OCI-LY7 (cell line): ENCODE measurements at regions not wholly inside any gene's neighbourhood (a gene's known extent, or its start where the extent isn't known, plus 50 kb on each side); places are given as distances from the start of the nearest gene placed in this dataset.

Experiments
- EZH2phosphoT487 ChIP-seq: fragments of 200-600 bp; sonication (generic); IDR thresholded peaks from 2 replicates; pipeline ENCODE4 v1.6.1; 2018; ENCODE audit warnings: low read depth, borderline replicate concordance, mild to moderate bottlenecking, mixed run types, antibody characterized with exemption, low read length, moderate library complexity, mixed read lengths
- TF ChIP-seq, protein P1 (sequence below): fragments of 200-600 bp; sonication (generic); conservative IDR thresholded peaks from 2 replicates; pipeline ENCODE4 v1.5.1; 2014; ENCODE audit warnings: mild to moderate bottlenecking, antibody characterized with exemption, low read length, moderate library complexity, mixed read lengths

DNA sequence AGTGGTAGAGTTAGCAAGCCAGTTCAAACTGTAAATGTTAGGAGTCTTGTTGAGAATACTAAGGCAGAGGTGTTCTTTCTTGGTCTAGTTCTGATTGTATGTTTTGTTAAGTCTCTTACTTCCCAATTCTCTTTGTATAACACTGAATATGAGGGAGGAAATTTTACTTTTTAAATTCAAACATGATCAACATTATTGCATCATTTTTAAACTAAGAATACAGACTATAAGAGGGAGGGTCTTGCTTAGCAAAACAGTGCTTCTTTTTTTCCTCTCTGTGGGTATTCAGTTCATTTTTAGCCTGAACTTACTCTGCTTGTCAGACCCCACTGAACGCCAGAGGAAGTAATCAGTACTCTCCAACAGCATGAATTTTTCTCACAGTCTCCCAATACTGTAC lies 198.0 kb downstream of the GABRG1 start:
- TF ChIP-seq, protein P1, sequence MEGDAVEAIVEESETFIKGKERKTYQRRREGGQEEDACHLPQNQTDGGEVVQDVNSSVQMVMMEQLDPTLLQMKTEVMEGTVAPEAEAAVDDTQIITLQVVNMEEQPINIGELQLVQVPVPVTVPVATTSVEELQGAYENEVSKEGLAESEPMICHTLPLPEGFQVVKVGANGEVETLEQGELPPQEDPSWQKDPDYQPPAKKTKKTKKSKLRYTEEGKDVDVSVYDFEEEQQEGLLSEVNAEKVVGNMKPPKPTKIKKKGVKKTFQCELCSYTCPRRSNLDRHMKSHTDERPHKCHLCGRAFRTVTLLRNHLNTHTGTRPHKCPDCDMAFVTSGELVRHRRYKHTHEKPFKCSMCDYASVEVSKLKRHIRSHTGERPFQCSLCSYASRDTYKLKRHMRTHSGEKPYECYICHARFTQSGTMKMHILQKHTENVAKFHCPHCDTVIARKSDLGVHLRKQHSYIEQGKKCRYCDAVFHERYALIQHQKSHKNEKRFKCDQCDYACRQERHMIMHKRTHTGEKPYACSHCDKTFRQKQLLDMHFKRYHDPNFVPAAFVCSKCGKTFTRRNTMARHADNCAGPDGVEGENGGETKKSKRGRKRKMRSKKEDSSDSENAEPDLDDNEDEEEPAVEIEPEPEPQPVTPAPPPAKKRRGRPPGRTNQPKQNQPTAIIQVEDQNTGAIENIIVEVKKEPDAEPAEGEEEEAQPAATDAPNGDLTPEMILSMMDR, result no peak
- TF ChIP-seq EZH2phosphoT487, result no peak
